ENCODE measurements at regions not wholly inside any gene's neighbourhood (a gene's known extent, or its start where the extent isn't known, plus 50 kb on each side); places are given as distances from the start of the nearest gene placed in this dataset.
"Not testable (repeated sequence)": the region's sequence is repeated elsewhere in the genome, so short reads cannot be mapped to it uniquely, and the experiment has no call there.

DNA sequence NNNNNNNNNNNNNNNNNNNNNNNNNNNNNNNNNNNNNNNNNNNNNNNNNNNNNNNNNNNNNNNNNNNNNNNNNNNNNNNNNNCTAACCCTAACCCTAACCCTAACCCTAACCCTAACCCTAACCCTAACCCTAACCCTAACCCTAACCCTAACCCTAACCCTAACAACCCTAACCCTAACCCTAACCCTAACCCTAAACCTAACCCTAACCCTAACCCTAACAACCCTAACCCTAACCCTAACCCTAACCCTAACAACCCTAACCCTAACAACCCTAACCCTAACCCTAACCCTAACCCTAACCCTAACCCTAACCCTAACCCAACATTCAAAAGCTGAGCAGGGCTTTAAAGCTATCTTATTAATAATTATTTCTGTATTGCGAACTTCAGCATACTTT lies 182.5 kb upstream of the FAM20C start:
- H3K36me3 Mint-ChIP-seq (ENCODE audit: low read depth); H3K27ac Mint-ChIP-seq; POLR2A ChIA-PET; H3K4me1 Mint-ChIP-seq; intact Hi-C loops (cut with DNase I, micrococcal nuclease); H3K27me3 Mint-ChIP-seq; H3K9me3 Mint-ChIP-seq (ENCODE audit: low read depth); CTCF ChIA-PET; DNase-seq; ATAC-seq; H3K4me3 Mint-ChIP-seq: not testable (repeated sequence)

- H3K4me1 Mint-ChIP-seq; CTCF ChIA-PET; H3K9me3 Mint-ChIP-seq (ENCODE audit: low read depth); H3K36me3 Mint-ChIP-seq (ENCODE audit: low read depth); POLR2A ChIA-PET; DNase-seq; intact Hi-C loops (cut with DNase I, micrococcal nuclease); ATAC-seq; H3K27ac Mint-ChIP-seq; H3K27me3 Mint-ChIP-seq; H3K4me3 Mint-ChIP-seq: not testable (repeated sequence)
Measured at GRCh38 chr7:32565-33280, 159.6 kb upstream of the FAM20C start.

- H3K9me3 Mint-ChIP-seq (ENCODE audit: low read depth); CTCF ChIA-PET; H3K36me3 Mint-ChIP-seq (ENCODE audit: low read depth); DNase-seq; intact Hi-C loops (cut with DNase I, micrococcal nuclease); H3K4me1 Mint-ChIP-seq; H3K27ac Mint-ChIP-seq; H3K4me3 Mint-ChIP-seq; POLR2A ChIA-PET; ATAC-seq; H3K27me3 Mint-ChIP-seq: not testable (repeated sequence)
Measured at GRCh38 chr7:35121-35541, 157.2 kb upstream of the FAM20C start.

- CTCF ChIA-PET; H3K9me3 Mint-ChIP-seq (ENCODE audit: low read depth); POLR2A ChIA-PET; H3K27me3 Mint-ChIP-seq; ATAC-seq; H3K4me3 Mint-ChIP-seq; H3K36me3 Mint-ChIP-seq (ENCODE audit: low read depth); DNase-seq; H3K4me1 Mint-ChIP-seq; H3K27ac Mint-ChIP-seq; intact Hi-C loops (cut with DNase I, micrococcal nuclease): not testable (repeated sequence)
Measured at GRCh38 chr7:36539-36938, 155.8 kb upstream of the FAM20C start.

- DNase-seq; H3K4me3 Mint-ChIP-seq; H3K27me3 Mint-ChIP-seq; H3K36me3 Mint-ChIP-seq (ENCODE audit: low read depth); CTCF ChIA-PET; ATAC-seq; H3K27ac Mint-ChIP-seq; H3K4me1 Mint-ChIP-seq; intact Hi-C loops (cut with DNase I, micrococcal nuclease); H3K9me3 Mint-ChIP-seq (ENCODE audit: low read depth); POLR2A ChIA-PET: not testable (repeated sequence)
Measured at GRCh38 chr7:37656-38055, 154.7 kb upstream of the FAM20C start.

GRCh38 chr7:38444-38843 lies 153.9 kb upstream of the FAM20C start:
- intact Hi-C loops (cut with DNase I, micrococcal nuclease); CTCF ChIA-PET: not testable (repeated sequence)

DNA sequence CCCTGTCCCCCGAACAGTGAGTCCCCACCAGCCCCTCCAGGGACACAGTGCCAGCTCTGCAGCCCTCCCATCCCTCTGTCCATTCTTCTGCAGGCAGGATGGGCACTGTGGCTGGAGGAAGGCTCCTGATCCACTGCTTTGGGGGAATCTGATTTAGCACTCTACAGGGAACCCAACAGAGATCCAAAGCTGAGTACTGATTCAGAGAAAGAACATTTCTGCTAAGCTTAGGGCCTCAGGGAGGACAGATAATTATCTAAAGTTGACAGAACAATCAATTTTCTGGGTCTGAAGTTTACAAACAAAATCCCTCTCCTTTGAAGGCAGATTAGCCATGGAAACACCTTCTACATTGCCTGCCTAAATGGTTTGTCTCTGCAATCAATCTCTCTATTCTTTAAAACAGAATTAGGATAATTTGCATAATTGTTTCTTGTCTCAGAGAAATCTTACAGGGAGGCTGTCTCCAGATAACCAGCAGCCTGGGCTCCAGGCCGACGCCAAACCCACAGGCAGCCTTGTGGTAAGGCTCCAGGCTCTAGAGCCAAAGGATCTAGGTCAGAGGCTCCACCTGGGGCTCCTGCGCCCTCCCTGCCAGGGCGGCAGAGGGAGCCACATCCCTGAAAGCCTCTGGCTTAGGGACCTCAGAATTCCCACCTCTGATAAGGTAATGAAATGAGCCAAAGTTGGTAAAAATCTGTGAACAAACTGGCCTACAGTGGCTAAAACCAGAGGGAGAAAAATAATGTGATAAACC lies 152.2 kb upstream of the FAM20C start:
- H3K27me3 Mint-ChIP-seq: peaks cover 13% of the 10 kb centered on the region
- H3K9me3 Mint-ChIP-seq (ENCODE audit: low read depth); H3K27ac Mint-ChIP-seq; intact Hi-C loops (cut with DNase I, micrococcal nuclease); H3K4me3 Mint-ChIP-seq; H3K4me1 Mint-ChIP-seq; H3K36me3 Mint-ChIP-seq (ENCODE audit: low read depth); CTCF ChIA-PET; POLR2A ChIA-PET; DNase-seq; ATAC-seq: not testable (repeated sequence)

More at GRCh38 chr7:38444-38843, 153.9 kb upstream of the FAM20C start:
- H3K27me3 Mint-ChIP-seq; ATAC-seq; H3K4me1 Mint-ChIP-seq; DNase-seq; H3K9me3 Mint-ChIP-seq (ENCODE audit: low read depth); POLR2A ChIA-PET; H3K4me3 Mint-ChIP-seq; H3K27ac Mint-ChIP-seq; H3K36me3 Mint-ChIP-seq (ENCODE audit: low read depth): not testable (repeated sequence)

DNA sequence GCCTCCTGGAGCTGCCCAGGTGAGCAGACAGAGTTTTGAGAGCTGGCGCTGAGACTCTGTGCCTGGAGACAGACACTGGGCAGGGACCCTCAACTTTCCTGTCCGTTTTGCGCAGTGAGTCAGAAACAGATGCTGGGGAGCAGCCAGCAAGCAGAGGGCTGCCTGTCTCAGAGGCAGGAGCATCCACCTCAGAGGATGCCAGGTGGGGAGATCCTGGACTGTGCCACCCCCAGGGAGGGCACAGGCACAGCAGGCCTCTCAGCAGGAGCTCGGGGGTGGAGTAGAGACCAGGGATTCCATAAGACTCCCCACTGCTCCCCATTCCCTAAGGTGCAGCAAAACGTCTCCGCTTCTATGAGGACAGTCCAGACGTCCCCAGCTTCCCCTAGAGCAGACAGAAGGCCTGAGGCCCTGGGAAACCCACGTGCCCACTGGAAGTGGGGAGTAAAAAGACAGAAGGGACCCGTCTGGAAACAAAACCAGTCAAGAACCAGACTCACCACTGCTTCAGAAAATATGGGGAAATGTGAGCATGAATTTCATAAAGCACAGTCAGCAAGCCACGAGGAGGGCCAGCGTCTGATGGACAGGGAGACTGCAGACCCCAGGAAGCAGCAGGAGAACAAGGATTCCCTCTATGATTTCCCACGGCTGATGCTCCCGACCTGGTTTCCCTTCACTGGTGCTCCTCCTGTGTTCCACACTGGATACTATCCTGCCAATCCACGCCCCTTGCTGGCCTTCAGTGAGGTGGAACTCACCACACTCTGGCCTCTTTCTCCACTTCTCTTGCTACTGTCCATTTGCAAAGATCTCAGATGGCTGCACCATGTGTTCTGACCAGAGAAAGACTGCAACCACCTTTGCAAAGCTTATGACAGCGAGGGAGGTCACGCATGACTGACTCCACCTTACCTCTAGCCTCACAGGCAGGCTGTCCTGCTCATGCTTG lies 151.3 kb upstream of the FAM20C start:
- Mint-ChIP-seq H3K27ac (no peak overlapping the region), H3K9me3 (ENCODE audit: low read depth) (no peaks in the 10 kb centered on the region), H3K4me1 (peaks cover 5% of the 10 kb centered on the region), H3K36me3 (ENCODE audit: low read depth) (no peaks in the 10 kb centered on the region), H3K27me3 (peaks cover 13% of the 10 kb centered on the region), H3K4me3 (no peak overlapping the region)
- POLR2A ChIA-PET: no interaction called here
- ATAC-seq (no peak), DNase-seq (no peak)
- CTCF ChIA-PET: no interaction called here
- intact Hi-C loops (cut with DNase I, micrococcal nuclease): no loop called here

- peaks cover 19% of the 10 kb centered on the region for H3K27me3 Mint-ChIP-seq
- no peak for DNase-seq
- intact Hi-C loops (cut with DNase I, micrococcal nuclease): no loop called here
- no peak overlapping the region for H3K27ac Mint-ChIP-seq
- no peak for ATAC-seq
- H3K4me3 Mint-ChIP-seq: no peak overlapping the region
- POLR2A ChIA-PET: no interaction called here
- H3K4me1 Mint-ChIP-seq: peaks cover 5% of the 10 kb centered on the region
- no peaks in the 10 kb centered on the region for H3K36me3 Mint-ChIP-seq (ENCODE audit: low read depth)
- H3K9me3 Mint-ChIP-seq (ENCODE audit: low read depth): no peaks in the 10 kb centered on the region
- CTCF ChIA-PET: no interaction called here
Measured at GRCh38 chr7:41917-42565, 150.3 kb upstream of the FAM20C start.

- H3K9me3 Mint-ChIP-seq (ENCODE audit: low read depth): no peaks in the 10 kb centered on the region
- intact Hi-C loops (cut with DNase I, micrococcal nuclease): no loop called here
- no peak for ATAC-seq
- ChIA-PET CTCF (no interaction called here), POLR2A (no interaction called here)
- no peak overlapping the region for H3K27ac Mint-ChIP-seq
- H3K27me3 Mint-ChIP-seq: peaks cover 20% of the 10 kb centered on the region
- DNase-seq: no peak
- no peaks in the 10 kb centered on the region for H3K36me3 Mint-ChIP-seq (ENCODE audit: low read depth)
- no peak overlapping the region for H3K4me3 Mint-ChIP-seq
- H3K4me1 Mint-ChIP-seq: peaks cover 5% of the 10 kb centered on the region
Measured at GRCh38 chr7:43791-44540, 148.4 kb upstream of the FAM20C start.

DNA sequence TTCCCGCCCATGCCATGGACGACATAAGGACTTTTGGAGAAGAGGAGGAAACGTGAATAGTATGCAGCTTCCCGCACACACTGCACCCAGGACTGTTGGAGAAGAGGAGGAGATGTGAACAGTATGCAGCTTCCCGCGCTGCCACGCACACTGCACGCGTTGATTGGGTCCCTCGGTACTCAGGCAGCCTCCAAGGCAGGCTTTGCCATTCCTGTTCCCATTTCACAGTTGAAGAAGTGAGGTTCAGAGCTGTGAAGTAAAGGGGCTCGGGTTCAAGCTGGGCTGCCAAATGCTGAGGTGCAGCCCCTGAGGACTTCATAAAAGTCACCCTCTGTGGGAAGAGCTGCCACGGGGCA lies 147.9 kb upstream of the FAM20C start:
- POLR2A ChIA-PET: no interaction called here
- CTCF ChIA-PET: no interaction called here
- Mint-ChIP-seq H3K9me3 (ENCODE audit: low read depth) (no peaks in the 10 kb centered on the region), H3K27me3 (peaks cover 20% of the 10 kb centered on the region), H3K36me3 (ENCODE audit: low read depth) (no peaks in the 10 kb centered on the region), H3K4me3 (no peak overlapping the region), H3K27ac (no peak overlapping the region), H3K4me1 (peaks cover 5% of the 10 kb centered on the region)
- intact Hi-C loops (cut with DNase I, micrococcal nuclease): no loop called here
- DNase-seq (no peak), ATAC-seq (no peak)
